ENCODE measurements at regions not wholly inside any gene's neighbourhood (a gene's known extent, or its start where the extent isn't known, plus 50 kb on each side); places are given as distances from the start of the nearest gene placed in this dataset.

- TF ChIP-seq CTCF (IDR thresholded peaks at IDR 0.05), result no peak
- no peak for TF ChIP-seq POLR2A (IDR thresholded peaks at IDR 0.05)
Observed at GRCh38 chr1:240005997-240006650, 85.6 kb upstream of the FMN2 start.
